Inflammatory macrophage (primary cell): ENCODE measurements at regions not wholly inside any gene's neighbourhood (a gene's known extent, or its start where the extent isn't known, plus 50 kb on each side); places are given as distances from the start of the nearest gene placed in this dataset.

Source experiments
- DNase-seq, 2 donors: peaks; one replicate each; pipeline ENCODE4 v3.0.0-alpha.2; 2020 to 2022

DNA sequence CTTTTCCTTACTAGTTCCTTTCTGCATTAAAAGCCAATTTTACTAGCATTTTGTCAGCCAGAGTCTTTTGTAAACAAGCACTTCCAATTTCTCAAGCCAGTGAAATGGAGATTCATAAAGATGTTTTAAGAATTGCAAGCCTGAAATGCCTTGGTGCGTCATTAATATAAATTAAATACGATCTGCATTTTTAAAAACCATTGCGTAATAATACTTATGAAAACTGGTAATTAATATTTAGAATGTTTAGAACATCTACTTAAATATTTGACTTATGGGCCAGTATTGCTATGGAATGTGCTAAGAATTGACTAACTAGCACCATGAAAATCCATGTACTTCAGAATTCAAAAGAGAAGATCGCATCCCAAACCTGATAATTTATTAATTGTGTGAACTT is 89.1 kb upstream of the PROX1 start:
- no peak for DNase-seq

DNA sequence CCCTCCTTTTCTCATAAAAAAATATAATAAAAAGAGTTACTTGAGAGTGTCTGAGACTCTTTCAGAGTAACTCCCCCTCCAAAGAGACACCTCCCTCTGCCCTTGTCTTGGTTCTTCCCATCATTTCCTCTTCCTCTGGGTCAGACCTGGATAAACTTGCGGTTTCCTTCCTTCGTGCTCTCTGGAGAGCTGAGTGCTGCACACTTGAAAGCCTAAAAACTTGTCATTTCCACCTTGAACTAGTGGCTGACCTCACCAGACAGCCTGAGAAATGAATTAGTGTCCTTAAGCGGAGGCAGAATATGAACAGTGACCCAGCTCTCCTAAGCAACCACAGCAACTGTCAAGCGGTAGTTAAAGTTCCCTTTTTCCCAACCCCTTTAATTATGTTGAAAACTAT is 88.4 kb upstream of the PROX1 start:
- no peak for DNase-seq

DNA sequence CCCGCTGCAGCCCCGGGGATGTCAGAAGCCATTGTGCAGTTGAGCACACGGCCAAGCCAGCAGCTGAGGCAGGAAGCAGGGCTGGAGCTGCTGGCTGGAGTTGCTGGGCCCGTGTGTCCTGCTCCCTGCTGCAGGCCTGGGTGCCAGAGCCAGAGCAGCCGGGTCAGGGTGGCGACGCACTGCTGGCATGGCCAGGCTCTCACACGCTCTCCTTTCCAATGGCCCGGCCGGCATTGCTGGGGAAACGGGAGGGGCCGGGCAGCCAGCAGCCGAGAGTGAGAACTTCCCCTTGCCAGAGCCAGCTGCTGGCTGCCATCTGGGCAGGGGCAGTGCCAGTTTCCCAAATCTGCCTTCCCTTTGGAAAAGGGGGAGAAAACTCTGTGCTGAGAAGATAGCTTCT is 82.4 kb upstream of the PROX1 start:
- no peak for DNase-seq

DNA sequence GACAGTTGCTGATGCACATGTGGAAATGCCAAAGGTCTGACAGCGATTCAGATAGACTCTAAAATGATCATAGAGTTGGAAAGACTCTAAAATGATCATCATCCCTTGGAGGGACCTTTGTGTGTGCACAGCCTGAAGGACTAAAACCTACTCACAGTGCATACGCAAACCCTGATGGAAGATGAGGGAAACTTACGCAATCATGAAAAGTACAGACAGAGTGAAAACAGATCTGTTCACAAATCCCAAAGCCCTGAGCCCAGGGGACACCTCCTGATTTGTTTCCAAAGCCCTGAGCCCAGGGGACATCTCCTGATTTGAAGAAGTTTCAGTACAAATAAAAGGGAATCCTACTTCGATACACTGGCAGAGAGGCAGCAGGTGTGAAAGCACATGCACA is 79.3 kb upstream of the PROX1 start:
- DNase-seq = no peak

DNA sequence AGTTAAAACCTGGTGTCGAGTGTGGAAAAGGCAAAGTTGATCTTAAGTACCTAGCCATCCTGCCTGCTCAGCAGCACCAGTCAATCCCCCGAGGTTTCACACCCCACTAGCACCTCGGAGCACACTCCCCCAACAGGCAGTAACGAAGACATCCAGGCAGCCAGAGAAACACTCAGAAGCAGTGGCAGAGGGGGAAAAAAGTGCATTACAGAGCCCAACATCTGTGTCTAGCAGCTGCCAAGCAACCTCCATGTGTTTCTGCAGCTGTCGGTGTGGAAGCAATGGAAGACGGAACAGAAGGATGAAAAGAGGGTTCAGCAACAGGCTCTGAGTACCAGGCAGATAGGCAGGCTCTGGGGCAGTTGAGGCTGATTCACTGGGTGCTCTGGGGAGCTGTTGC is 73.4 kb upstream of the PROX1 start:
- no peak for DNase-seq

DNA sequence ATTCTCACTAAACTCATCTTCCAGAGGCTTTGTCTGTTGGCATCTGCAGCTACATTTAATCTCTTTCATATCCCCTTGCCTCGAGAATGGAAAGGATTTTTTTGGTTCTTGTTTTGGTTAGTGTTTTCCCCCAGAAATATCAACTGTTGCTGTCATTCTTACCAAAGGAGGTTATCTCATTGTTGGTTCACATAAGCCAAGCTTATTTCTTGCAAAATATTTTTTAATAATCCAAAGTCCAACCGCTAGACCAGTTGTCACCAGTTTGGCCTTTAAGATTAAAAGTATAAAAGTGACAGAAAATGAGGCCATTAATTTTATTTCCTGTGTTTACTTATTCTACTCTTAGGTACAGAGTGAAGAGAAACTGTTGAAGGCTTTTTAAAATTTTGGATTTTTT is 66.5 kb upstream of the PROX1 start:
- no peak for DNase-seq

DNA sequence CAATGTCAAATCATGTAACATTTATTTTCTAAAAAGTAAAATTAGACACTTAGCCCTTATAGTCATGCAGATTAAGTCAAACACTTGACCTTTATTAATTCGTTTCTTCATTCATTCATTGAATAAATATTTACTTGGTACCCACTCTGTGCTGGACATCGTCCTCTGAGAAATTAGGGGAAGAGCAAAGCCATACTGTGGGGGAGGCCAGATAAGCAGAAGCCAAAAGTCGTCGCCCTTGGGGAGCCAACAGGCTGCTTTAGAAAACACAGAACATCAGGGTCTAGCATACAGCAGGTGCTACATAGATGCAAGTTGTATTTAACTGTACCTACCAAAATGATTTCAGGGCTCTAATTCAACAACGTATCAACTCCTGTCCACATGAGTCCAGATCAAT is 66.1 kb upstream of the PROX1 start:
- DNase-seq = no peak

DNA sequence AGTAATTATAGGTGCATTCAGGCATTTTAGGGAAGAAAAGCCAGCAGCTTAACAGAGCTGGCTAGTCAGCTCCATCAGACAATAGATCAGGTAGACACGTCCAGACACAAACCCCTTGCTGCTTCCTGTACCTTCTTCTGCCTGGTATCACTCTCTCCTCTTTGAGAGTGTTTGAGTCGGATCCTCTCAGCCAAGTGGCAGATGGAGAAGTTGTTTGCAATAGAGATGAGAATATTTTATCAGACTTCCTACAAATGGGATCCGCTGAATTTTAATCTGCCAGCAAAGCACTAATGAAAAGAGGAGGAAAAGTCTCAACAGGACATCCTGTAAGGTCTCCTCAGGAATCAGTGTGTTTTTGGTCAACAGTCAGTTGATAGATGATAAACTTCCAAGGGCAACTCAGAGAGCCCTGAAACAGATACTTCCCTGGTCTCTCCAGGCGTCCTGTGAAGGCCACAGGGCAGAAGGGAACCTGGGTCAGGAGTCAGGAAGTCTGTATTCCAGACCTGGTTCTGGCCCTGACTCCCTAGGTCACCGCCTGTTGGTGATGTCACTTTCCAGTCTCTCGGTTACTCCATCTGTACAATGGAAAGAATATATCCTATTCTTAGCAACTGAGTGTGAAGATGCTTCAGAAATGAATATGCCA is 62.1 kb upstream of the PROX1 start:
- DNase-seq = no peak

DNA sequence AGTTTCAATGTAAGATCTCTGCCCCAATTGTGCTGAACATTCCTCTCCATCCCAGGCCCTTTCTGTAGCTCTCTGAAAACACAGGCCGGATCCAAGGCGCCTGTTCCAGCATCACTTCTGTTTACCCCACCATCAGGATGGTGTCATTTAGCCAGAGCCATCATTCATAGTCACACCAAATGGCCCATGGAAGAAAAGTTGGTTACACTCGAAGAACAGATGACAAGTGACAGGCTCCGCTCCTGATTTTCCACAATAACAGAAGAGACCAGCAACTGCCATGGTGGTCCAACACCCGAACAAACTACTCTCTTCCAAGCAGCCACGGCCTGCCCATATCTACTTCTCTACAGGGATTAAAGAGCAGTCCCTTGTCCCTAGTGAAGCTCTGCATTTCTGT is 59.9 kb upstream of the PROX1 start:
- DNase-seq = no peak

DNA sequence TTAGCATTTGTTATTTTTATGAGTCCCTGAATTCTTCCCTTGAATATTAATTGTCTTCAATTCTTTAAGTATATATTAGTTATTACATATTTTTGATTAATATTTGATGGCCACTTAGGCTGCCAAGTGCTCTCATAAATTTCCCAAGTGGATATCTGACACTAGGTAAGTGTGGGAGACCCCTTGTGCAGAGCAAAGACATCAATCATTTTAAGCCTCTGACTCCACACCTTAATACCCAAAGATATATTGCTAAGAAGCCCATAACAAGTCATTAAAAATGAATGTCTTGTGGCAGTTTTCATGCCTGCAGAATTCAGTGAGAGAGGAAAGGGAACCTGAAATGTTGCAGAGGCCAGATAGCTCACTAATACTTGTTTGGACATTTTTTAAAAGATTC is 58.4 kb upstream of the PROX1 start:
- DNase-seq = no peak

DNA sequence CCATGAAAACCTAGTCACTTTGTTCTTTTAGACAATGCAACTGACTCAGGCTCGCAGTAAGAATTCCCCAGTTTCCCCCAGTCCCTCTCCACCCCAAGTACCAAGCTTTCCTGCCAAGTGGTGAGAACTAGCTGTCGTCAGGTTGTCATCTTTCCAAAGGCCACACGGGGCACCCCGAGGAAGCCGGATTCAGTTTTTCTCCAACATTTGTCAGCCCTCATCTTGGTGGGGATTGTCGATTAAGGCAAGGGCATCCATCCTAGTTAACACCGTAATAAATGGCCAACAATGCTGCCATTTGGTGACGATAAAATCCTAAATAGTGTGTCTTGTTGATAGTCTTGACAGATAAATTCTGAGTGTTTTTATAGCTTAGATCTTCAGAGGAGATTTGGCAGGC is 55.9 kb upstream of the PROX1 start:
- DNase-seq = no peak

DNA sequence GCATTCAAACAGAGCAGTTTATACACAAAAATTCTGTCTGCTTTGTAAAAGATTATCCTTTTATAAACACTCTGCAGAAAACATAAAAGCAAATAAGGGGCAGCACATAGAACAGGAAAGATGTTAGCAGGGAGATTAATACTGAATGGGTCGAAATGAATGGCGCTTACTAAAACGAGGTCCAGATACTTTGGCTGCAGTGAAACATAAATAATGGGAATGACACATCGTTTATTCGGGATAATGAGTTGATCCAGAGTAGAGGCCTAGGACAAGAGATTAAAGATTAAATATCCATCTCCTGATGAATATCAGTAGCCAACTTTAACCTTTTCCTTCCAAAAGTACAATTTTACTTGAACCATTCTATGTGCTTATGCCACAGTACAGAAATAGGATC is 54.4 kb upstream of the PROX1 start:
- no peak for DNase-seq

DNA sequence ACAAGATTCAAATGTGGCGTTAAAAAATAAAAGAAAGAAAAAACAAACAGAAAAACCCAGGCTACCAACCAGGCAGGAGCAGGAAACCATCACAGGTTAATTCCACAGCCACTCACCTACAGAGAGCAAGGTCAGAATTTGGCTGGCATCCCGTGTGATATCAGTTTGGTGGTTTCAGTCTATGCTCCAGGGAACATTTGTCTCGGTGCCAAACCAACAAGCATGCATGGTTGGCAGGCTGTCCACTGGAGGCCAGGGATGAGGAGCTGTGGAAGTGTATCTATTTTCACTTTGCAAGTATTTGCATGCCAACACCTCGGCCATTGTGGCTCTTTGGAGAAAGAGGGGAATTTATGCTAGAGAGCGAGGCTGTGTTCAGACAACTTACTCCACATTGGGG is 53.1 kb upstream of the PROX1 start:
- no peak for DNase-seq

DNA sequence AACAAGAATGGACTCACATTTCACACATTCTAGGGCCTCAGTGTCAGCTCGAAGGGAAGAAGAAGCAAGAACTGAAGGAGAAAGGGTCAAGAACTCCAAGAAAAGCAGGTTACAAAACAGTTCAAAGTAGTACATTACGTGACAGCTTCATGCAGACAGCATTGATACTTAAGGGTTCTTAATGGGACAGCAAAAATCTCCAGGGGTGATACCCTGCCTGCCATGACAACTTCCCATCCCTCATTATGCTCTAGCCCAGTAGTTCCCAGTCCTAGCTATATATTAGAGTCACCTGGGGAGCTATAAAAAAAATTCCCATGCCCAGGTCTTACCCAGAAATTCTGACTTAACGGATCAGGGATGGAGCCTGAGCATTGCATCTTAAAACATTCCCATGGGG is 51.2 kb upstream of the PROX1 start:
- no peak for DNase-seq
